ENCODE measurements at regions not wholly inside any gene's neighbourhood (a gene's known extent, or its start where the extent isn't known, plus 50 kb on each side); places are given as distances from the start of the nearest gene placed in this dataset.

DNA sequence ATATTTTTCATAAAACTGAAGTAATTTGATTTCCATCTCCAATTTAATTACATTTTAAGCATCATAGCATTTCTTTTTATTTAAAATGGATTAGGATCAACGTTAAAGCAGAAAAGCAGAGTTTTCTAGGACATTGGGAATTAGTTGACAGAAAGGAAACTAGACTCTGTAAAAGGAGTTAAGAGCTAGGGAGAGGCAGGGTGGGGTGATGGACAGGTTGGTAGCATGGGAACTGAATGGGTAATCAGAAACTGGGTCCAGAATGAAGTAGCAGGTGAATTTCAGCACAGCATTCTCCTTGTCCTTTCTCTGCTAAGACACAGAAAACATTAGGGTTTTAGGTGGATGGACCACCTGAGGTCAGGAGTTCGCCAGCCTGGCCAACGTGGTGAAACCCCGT is 97.6 kb downstream of the ANAPC4 start:
- TF ChIP-seq SP1 (IDR thresholded peaks at IDR 0.05; ENCODE audit: low read depth): no peak
- no peak for TF ChIP-seq YY1 (IDR thresholded peaks at IDR 0.05; ENCODE audit: extremely low read depth, insufficient replicate concordance, low read depth, low read length)
